IMR-90 (cell line): ENCODE measurements at regions not wholly inside any gene's neighbourhood (a gene's known extent, or its start where the extent isn't known, plus 50 kb on each side); places are given as distances from the start of the nearest gene placed in this dataset.

ENCODE experiments used
- ATAC-seq: fragments of 200-7000 bp; cut with Tn5 transposase; 2 replicates; pipeline ENCODE4 v1.9.1; 2020; ENCODE audit warnings: low read depth, mild to moderate bottlenecking, moderate library complexity
- BruUV-seq: library from RNA; stranded (reverse); fragments of 400-500 nt; replicated peaks from 2 replicates; lab custom pipeline; 2021; lab: Mats Ljungman, UMichigan
- CTCF ChIA-PET: fragments of 300-600 bp; formaldehyde crosslinking; extraction: SDS; loops from one replicate; lab custom pipeline; 2021; ENCODE audit warnings: antibody characterized with exemption; lab: Yijun Ruan, JAX
- POLR2A ChIA-PET: fragments of 300-600 bp; sonication (Branson Sonifier 250); formaldehyde crosslinking; loops from one replicate; lab custom pipeline; 2022; ENCODE audit warnings: antibody characterized with exemption; ENCODE audit not compliant: unreplicated experiment; lab: Charles Lee
- DNase-seq: peaks from one replicate; pipeline ENCODE4 v3.0.0; 2013
- H2AFZ ChIP-seq: replicated peaks from 2 replicates; pipeline ENCODE3; 2013; ENCODE audit warnings: low read length, mild to moderate bottlenecking; ENCODE audit not compliant: poor library complexity
- H2AK5ac ChIP-seq: 2 replicates; pipeline ENCODE4 v1.6.1; 2013; ENCODE audit warnings: low read depth, low read length, inconsistent platforms
- H2AK9ac ChIP-seq: replicated peaks from 2 replicates; pipeline ENCODE3; 2013; ENCODE audit warnings: mild to moderate bottlenecking, low read depth, low read length, moderate library complexity; ENCODE audit not compliant: poor library complexity
- H2BK120ac ChIP-seq: 2 replicates; pipeline ENCODE4 v1.6.1; 2013; ENCODE audit warnings: low read depth, low read length, inconsistent platforms
- H2BK15ac ChIP-seq: 3 replicates; pipeline ENCODE4 v1.6.1; 2013; ENCODE audit warnings: low read depth, low read length, inconsistent platforms
- H2BK20ac ChIP-seq: 2 replicates; pipeline ENCODE4 v1.6.1; 2013; ENCODE audit warnings: low read depth, mild to moderate bottlenecking, inconsistent platforms, low read length, moderate library complexity
- H2BK5ac ChIP-seq: 2 replicates; pipeline ENCODE4 v1.6.1; 2013; ENCODE audit warnings: mild to moderate bottlenecking, low read depth, low read length, inconsistent platforms; ENCODE audit not compliant: poor library complexity, severe bottlenecking
- H3K14ac ChIP-seq: replicated peaks from 2 replicates; pipeline ENCODE4 v1.6.1; 2013; ENCODE audit warnings: low read depth, low read length, inconsistent platforms
- H3K18ac ChIP-seq: 2 replicates; pipeline ENCODE4 v1.6.1; 2013; ENCODE audit warnings: low read depth, low read length, control low read depth
- H3K23ac ChIP-seq: 2 replicates; pipeline ENCODE4 v1.6.1; 2013; ENCODE audit warnings: low read depth, low read length, inconsistent platforms
- H3K27ac ChIP-seq: 2 replicates; pipeline ENCODE4 v1.5.1; 2013; ENCODE audit warnings: mild to moderate bottlenecking, control low read depth, low read length; ENCODE audit not compliant: insufficient read depth
- H3K27me3 ChIP-seq: 2 replicates; pipeline ENCODE4 v1.6.1; 2013; ENCODE audit warnings: low read length; ENCODE audit not compliant: control insufficient read depth, insufficient read depth
- H3K36me3 ChIP-seq: 2 replicates; pipeline ENCODE4 v1.6.1; 2013; ENCODE audit warnings: low read length, mixed read lengths; ENCODE audit not compliant: control insufficient read depth, insufficient read depth
- H3K4ac ChIP-seq: 2 replicates; pipeline ENCODE4 v1.6.1; 2013; ENCODE audit warnings: low read depth, low read length, inconsistent platforms
- H3K4me1 ChIP-seq: 2 replicates; pipeline ENCODE4 v1.6.1; 2013; ENCODE audit warnings: low read length, mixed read lengths; ENCODE audit not compliant: control insufficient read depth, insufficient read depth
- H3K4me2 ChIP-seq: 2 replicates; pipeline ENCODE4 v1.6.1; 2013; ENCODE audit warnings: low read depth, mild to moderate bottlenecking, control low read depth, low read length, moderate library complexity
- H3K4me3 ChIP-seq: 2 replicates; pipeline ENCODE4 v1.5.1; 2013; ENCODE audit warnings: low read depth, mild to moderate bottlenecking, control low read depth, low read length, moderate library complexity; ENCODE audit not compliant: insufficient read depth
- H3K56ac ChIP-seq: 2 replicates; pipeline ENCODE4 v1.6.1; 2013; ENCODE audit warnings: low read length, inconsistent platforms; ENCODE audit not compliant: insufficient read depth; ENCODE audit errors: extremely low read depth
- H3K79me1 ChIP-seq, 2 experiments: 2 replicates each; pipeline ENCODE4 v1.6.1; 2013; ENCODE audit warnings: low read length in 2 of 2, inconsistent platforms in 1 of 2, low read depth in 1 of 2
- H3K9ac ChIP-seq: 2 replicates; pipeline ENCODE4 v1.6.1; 2013; ENCODE audit warnings: low read depth, low read length, control low read depth
- H3K9me1 ChIP-seq: 2 replicates; pipeline ENCODE4 v1.6.1; 2013; ENCODE audit warnings: low read length, inconsistent platforms; ENCODE audit not compliant: insufficient read depth
- H3K9me3 ChIP-seq: 2 replicates; pipeline ENCODE4 v1.6.1; 2013; ENCODE audit warnings: low read length; ENCODE audit not compliant: control insufficient read depth, insufficient read depth
- H4K20me1 ChIP-seq: 2 replicates; pipeline ENCODE4 v1.6.1; 2013; ENCODE audit warnings: low read length, inconsistent platforms; ENCODE audit not compliant: insufficient read depth
- H4K5ac ChIP-seq: 2 replicates; pipeline ENCODE4 v1.6.1; 2013; ENCODE audit warnings: mild to moderate bottlenecking, low read depth, low read length, control low read depth
- H4K8ac ChIP-seq, 2 experiments: 2 replicates each; pipeline ENCODE4 v1.6.1; 2013; ENCODE audit warnings: low read depth in 2 of 2, low read length in 2 of 2, control low read depth in 1 of 2, inconsistent platforms in 1 of 2
- H4K91ac ChIP-seq: 2 replicates; pipeline ENCODE4 v1.6.1; 2013; ENCODE audit warnings: low read depth, low read length, inconsistent platforms; ENCODE audit not compliant: insufficient read depth
- CTCF ChIP-seq: conservative IDR thresholded peaks from 2 replicates; pipeline ENCODE4 v1.5.1; 2012; ENCODE audit warnings: mild to moderate bottlenecking, low read depth, low read length, improper control_type of control experiment
- MAFK ChIP-seq: IDR thresholded peaks from 2 replicates; pipeline ENCODE4 v1.6.1; 2012; ENCODE audit warnings: low read depth, low read length, improper control_type of control experiment
- POLR2A ChIP-seq: IDR thresholded peaks from 2 replicates; pipeline ENCODE4 v1.6.1; 2012; ENCODE audit warnings: mild to moderate bottlenecking, low read depth, low read length
- WGBS, 2 experiments: methylation state at CpG; one replicate each; pipeline versions ENCODE4 v1.1.5 to v1.1.7; 2013; ENCODE audit warnings: missing lambda C conversion rate in 2 of 2; ENCODE audit not compliant: insufficient read length in 1 of 2; ENCODE audit errors: extremely low coverage in 2 of 2; 5-methylcytosine and 5-hydroxymethylcytosine counted together
- dilution Hi-C: fragments of 300-500 bp; cut with HindIII; formaldehyde crosslinking; loops from one replicate; pipeline ENCODE4 v1.14.3; 2018; ENCODE audit warnings: low sequenced_read_pairs; ENCODE audit not compliant: unreplicated experiment
- in situ Hi-C: fragments of 300-500 bp; cut with MboI; formaldehyde crosslinking; loops from 3 replicates; pipeline ENCODE4 v1.14.3; 2019; ENCODE audit warnings: low sequenced_read_pairs, inconsistent platforms, mixed read lengths
- intact Hi-C: fragments of 100-400 bp; cut with micrococcal nuclease; formaldehyde crosslinking; loops from 2 replicates; pipeline ENCODE4 v1.10.0; 2022

- TF ChIP-seq CTCF (no peak), MAFK (no peak), POLR2A (no peak)
- DNase-seq (no peak), ATAC-seq (no peak)
- Histone ChIP-seq H3K4ac (no peak overlapping the region), H3K9me1 (no peaks in the 10 kb centered on the region), H3K23ac (no peak overlapping the region), H4K91ac (no peak overlapping the region), H3K4me1 (no peaks in the 10 kb centered on the region), H3K27me3 (peaks cover 12% of the 10 kb centered on the region), H4K8ac (no peak overlapping the region), H3K4me3 (no peak overlapping the region), H3K36me3 (no peaks in the 10 kb centered on the region), H4K20me1 (no peaks in the 10 kb centered on the region), H3K18ac (no peak overlapping the region), H3K9ac (no peak overlapping the region), H2AFZ (no peak overlapping the region), H2AK5ac (no peak overlapping the region), H2BK20ac (no peak overlapping the region), H3K9me3 (no peaks in the 10 kb centered on the region), H3K27ac (no peak overlapping the region), H4K5ac (no peak overlapping the region), H2BK15ac (no peak overlapping the region), H2AK9ac (no peak overlapping the region), H3K56ac (no peak overlapping the region), H3K79me1 (no peaks in the 10 kb centered on the region), H3K14ac (no peak overlapping the region), H3K4me2 (no peak overlapping the region), H2BK5ac (no peak overlapping the region), H2BK120ac (no peak overlapping the region)
- intact Hi-C loops = loop anchor here (10.0 kb wide), 1 partner anchor 569 kb away; no protein-coding TSS in a partner anchor
- in situ Hi-C loops = loop anchor here (25.0 kb wide), 1 partner anchor 596 kb away; no protein-coding TSS in a partner anchor
- WGBS, 2 experiments = no CpG with 5 or more reads among the region's 5 CpGs
- BruUV-seq = no TSS peak
- dilution Hi-C loops = no loop called here
- ChIA-PET POLR2A (no interaction called here), CTCF (no interaction called here)
Measured at GRCh38 chr1:29516063-29516820, 279.9 kb downstream of the PTPRU start.
